ENCODE measurements at regions not wholly inside any gene's neighbourhood (a gene's known extent, or its start where the extent isn't known, plus 50 kb on each side); places are given as distances from the start of the nearest gene placed in this dataset.

DNA sequence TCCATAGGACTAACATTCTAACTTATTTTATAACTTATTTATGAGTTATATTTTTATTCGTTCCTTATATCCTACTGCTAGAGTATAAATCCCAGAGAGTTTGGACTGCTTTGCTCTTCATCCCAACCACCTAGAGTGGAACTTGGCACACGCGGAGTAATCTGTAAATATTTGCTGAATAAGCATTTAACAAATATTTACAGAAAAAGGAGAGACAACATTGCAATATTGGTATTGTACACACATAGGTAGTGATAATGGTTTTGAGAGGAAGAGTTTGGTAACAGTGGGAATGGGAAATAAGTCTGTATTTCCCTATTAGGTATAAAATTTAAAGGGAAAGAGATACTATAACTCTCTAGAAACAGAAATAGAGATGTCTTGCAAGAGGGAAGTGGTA is 634.8 kb upstream of the CITED2 start:
- TF ChIP-seq, protein P1, sequence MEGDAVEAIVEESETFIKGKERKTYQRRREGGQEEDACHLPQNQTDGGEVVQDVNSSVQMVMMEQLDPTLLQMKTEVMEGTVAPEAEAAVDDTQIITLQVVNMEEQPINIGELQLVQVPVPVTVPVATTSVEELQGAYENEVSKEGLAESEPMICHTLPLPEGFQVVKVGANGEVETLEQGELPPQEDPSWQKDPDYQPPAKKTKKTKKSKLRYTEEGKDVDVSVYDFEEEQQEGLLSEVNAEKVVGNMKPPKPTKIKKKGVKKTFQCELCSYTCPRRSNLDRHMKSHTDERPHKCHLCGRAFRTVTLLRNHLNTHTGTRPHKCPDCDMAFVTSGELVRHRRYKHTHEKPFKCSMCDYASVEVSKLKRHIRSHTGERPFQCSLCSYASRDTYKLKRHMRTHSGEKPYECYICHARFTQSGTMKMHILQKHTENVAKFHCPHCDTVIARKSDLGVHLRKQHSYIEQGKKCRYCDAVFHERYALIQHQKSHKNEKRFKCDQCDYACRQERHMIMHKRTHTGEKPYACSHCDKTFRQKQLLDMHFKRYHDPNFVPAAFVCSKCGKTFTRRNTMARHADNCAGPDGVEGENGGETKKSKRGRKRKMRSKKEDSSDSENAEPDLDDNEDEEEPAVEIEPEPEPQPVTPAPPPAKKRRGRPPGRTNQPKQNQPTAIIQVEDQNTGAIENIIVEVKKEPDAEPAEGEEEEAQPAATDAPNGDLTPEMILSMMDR (IDR thresholded peaks at IDR 0.05; ENCODE audit: low read length): no peak
- TF ChIP-seq EZH2 (optimal IDR thresholded peaks at IDR 0.05; ENCODE audit: low read depth, low read length) (no peak), EZH2phosphoT487 (IDR thresholded peaks at IDR 0.05; ENCODE audit: low read length) (no peak)
